GM18867 (cell line): ENCODE measurements at regions not wholly inside any gene's neighbourhood (a gene's known extent, or its start where the extent isn't known, plus 50 kb on each side); places are given as distances from the start of the nearest gene placed in this dataset.

Experiments
- ATAC-seq: cut with Tn5 transposase; IDR thresholded peaks from one replicate; pipeline ENCODE4 v1.9.1; 2021; ENCODE audit warnings: mild to moderate bottlenecking, moderate library complexity; ENCODE audit not compliant: unreplicated experiment

- no peak for ATAC-seq
Observed at GRCh38 chr18:61149786-61150185, 183.4 kb upstream of the CDH20 start.

GRCh38 chr18:61153571-61153970 lies 179.7 kb upstream of the CDH20 start:
- no peak for ATAC-seq

DNA sequence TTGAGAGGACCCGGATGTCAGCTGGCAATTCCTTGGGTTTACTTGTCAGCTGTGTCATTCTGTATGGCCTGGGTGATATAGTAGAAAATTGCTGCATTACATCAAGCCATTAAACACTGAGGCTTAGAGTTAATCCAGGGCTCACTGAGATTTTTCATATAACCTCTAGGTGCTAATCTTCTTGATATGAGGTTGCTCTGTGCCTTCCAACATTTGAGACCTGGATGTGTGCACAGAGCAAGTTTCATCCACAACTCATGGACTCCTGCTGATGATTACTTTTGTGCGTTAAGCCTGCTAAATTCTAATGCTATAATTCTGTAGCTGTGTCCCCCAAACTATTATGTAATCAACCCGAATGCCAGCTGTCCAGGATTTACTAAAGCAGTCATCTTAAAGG lies 178.4 kb upstream of the CDH20 start:
- no peak for ATAC-seq

DNA sequence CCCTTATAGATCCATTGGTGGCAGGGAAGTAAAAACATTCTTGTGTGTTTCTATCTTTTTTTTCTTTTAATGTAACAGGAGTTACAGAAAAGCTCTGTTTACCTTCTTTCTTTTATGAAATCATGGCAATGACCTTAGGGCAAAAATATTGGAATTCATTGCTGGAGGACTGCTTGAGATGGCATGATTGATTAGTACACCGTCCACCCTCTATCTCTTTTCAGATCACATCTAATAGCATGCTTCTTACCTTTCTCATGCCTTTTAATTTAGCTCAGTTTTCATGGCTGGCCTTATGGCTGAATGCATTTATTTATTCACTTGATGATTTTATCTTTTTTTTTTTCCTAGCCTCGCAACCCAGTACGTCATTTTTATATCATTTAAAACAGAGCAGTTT lies 177.6 kb upstream of the CDH20 start:
- no peak for ATAC-seq

DNA sequence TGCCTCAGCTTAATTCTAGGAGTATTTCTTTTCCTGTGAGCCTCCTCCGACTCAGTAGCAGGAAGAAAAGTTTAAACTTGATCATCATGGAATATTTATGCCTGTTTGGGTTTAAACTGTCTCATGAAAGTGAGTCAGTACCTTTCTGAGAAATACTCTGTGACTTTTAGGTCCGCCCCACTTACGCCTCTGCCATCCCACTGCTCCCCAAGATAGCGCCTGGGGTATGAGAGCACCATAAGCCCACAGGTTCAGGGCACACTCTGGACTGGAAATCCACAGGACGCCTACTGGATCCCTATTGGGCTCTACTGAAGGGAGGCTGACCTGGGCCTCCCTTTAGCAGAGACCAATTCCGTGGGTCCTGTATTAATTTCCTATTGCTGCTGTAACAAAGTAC lies 175.8 kb upstream of the CDH20 start:
- ATAC-seq, result no peak

DNA sequence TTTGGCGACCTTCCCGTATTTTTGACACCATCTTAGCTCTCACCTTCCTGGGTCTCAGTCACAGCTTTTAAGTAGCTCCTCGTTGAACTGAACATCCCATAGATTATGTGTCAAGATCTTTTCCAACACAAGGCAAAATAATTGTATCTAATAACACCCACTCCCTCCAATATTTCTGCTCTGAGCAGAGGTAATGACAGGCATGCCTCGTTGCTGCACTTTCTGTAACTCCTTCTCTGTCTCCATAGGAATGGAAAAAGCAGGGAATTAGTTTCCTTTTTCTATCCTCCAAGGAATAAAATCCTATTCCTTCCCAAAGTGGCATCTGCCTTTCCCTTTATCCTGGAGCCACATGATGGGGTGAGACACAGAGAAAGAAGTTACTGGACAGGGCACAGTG lies 174.0 kb upstream of the CDH20 start:
- no peak for ATAC-seq

- no peak for ATAC-seq
Observed at GRCh38 chr18:61164321-61164720, 168.9 kb upstream of the CDH20 start.

DNA sequence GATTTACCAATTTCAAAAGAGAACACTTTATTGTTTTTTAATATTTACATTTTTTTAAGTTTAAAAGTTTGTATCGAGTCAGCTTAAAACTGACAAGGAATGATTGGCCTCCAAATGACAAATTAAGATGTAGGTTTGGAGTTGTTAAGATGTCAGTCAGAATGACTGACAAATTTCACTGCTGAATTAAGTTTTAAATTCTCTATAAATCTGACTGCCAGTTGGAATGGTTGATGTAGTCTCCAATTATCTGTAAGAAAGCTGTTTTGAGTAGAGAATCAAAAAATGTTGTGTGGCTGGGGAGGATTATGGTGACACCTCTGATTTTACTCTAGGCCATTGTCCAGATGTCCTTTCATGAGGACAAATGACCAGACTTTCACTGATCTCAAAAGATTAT lies 165.3 kb upstream of the CDH20 start:
- ATAC-seq, result no peak

GRCh38 chr18:61169386-61169785 lies 163.8 kb upstream of the CDH20 start:
- no peak for ATAC-seq

GRCh38 chr18:61172624-61173023 lies 160.6 kb upstream of the CDH20 start:
- no peak for ATAC-seq

DNA sequence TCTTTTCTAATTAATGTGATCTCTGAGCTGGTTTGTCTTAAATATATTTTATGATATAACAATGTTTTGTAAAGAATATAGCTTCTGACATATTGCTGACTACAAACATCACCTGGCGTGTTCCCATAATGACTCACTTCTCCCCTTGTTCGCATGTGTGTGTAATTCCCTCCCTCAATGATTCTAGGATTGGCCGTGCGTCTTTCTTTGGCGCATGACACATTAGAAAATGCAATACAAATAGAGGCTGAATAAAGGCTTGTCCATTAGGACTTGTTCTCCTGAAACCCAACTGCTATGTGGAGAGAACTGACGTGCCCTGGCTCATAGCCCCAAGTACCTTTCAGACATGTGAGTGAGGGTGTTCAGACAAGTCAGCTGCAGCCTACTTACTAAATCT lies 159.7 kb upstream of the CDH20 start:
- ATAC-seq, result no peak

DNA sequence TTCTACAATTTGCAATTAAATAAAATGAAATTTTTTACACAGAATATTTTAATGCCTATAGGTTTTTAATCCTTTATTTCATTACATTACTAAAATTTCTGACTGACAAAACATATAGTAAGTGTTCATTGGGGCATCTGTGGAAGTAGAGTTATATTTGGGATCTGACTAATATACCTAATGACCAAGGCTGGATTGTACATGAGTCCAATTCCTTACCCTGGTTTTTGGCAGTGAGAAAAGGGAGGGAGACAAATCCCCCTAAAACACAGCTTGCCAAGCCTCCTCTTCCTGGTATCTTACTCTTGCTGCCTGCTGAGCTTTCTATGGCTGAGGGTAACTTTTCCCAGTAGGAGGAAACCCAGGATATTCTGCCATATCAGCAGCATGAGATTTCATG lies 149.4 kb upstream of the CDH20 start:
- ATAC-seq, result no peak

GRCh38 chr18:61187971-61188370 lies 145.3 kb upstream of the CDH20 start:
- ATAC-seq, result no peak

DNA sequence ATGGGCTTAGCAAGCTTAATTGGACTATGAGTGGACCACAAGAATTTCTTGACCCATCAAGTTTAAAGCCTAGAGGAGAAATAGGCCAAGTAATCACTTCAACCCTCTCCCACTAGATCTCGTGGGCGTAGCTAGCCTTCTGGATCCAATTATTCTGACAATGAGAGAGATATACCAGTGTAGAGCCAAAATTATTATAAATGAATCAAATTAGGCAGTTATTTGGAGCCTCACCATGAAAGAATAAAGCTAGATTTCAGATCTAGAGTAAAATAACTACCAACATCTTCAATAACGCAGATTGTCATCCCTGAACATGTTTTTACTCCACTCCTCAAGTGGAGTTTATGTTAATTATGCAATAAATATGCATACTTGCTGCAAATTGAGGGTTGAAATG lies 143.9 kb upstream of the CDH20 start:
- no peak for ATAC-seq

- no peak for ATAC-seq
Observed at GRCh38 chr18:61194726-61195125, 138.5 kb upstream of the CDH20 start.

DNA sequence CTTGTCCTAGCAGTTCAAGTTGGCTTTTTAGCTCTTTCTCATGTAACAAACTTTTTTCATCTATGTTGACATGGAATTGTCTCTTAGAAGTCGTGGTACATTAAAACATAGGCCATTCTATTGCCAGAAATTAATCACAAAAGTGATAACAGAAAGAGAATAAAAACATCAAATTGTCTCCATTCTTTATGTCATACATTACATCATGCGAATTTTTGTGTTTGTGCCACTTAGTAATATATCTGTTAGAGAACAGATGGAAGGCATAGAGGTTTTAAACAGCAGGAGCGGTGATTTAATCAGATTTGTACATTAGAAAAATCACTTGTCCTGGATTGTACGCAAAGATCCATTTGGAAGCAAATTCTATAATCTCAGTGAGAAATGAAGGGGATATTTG lies 136.5 kb upstream of the CDH20 start:
- no peak for ATAC-seq

DNA sequence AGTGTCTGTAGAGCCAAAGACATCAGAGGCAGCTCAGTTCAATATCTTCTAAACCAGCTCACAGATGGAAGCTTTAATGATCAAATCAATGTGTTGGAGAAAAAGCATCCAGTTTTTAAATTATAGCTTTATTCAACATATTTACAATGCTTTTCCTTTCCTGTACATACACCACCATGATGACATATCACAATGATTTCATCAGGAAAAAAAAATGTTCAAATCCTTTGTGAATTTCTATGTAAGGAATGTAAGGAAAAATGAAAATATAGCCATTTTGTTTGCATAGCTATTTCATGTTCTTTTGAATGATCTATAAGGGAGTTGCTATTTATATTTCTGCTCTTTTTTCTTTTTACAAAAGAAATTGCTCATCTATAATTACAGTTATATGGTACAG lies 134.7 kb upstream of the CDH20 start:
- ATAC-seq, result no peak

GRCh38 chr18:61199171-61199848 lies 133.9 kb upstream of the CDH20 start:
- ATAC-seq, result no peak

DNA sequence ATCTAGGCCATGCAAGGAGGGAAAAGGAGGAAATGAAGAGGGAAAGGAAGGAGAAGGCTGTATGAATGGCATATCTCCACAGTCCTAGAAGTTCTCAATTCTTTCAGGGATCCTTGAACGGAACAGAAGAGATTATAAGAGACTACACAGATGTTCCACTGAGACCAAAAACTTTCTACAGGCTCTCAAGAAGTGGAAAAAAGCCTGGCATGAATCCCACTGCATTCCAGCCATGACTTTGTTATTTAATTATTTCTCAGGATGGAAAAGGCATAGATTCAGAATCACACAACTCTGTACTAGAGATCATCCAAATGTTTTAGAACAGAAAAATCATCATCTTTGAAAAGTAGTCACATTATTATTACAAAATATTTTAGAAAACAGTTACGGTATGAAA lies 131.7 kb upstream of the CDH20 start:
- no peak for ATAC-seq

DNA sequence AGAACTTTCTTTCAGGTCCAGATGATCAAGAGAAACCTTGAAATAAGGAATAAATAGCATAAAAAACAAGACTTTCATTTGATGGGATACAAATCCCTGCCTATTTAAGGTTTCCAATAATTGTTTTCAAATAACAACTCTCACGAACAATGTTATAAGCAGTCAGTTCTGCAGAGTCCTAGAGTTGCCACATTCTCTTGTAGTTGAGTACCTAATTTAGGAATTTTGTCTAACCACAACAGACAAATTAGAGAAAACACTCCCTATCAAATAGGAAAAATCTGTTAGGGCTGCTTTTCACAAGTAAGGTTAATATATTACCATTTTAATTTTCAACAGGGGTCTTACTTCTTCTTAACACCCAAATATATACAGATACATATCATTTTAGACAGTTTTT lies 130.1 kb upstream of the CDH20 start:
- no peak for ATAC-seq

GRCh38 chr18:61209801-61210200 lies 123.4 kb upstream of the CDH20 start:
- ATAC-seq, result no peak

GRCh38 chr18:61216051-61216450 lies 117.2 kb upstream of the CDH20 start:
- ATAC-seq, result no peak

- no peak for ATAC-seq
Observed at GRCh38 chr18:61222206-61222605, 111.0 kb upstream of the CDH20 start.
